PC-9 (cell line): ENCODE measurements at regions not wholly inside any gene's neighbourhood (a gene's known extent, or its start where the extent isn't known, plus 50 kb on each side); places are given as distances from the start of the nearest gene placed in this dataset.

ENCODE experiments used
- BruUV-seq: library from RNA; stranded (reverse); fragments of 400-500 nt; replicated peaks from 2 replicates; lab custom pipeline; 2021; lab: Mats Ljungman, UMichigan
- CTCF ChIA-PET: fragments of 300-600 bp; sonication (Branson Sonifier 250); formaldehyde crosslinking; loops from one replicate; lab custom pipeline; 2022; ENCODE audit warnings: antibody characterized with exemption; lab: Charles Lee
- POLR2A ChIA-PET: fragments of 300-600 bp; sonication (Branson Sonifier 250); formaldehyde crosslinking; loops from one replicate; lab custom pipeline; 2022; ENCODE audit warnings: antibody characterized with exemption; ENCODE audit not compliant: unreplicated experiment; lab: Charles Lee
- DNase-seq, 2 experiments: peaks; one replicate each; pipeline versions ENCODE4 v3.0.0 to v3.0.0-alpha.2; 2015 to 2022; ENCODE audit warnings: mixed read lengths in 1 of 2
- H2AFZ ChIP-seq: fragments of 200-600 bp; sonication (generic); 2 replicates; pipeline ENCODE4 v1.8.1; 2017; ENCODE audit warnings: antibody characterized with exemption
- H3F3A ChIP-seq: fragments of 200-600 bp; sonication (generic); 2 replicates; pipeline ENCODE4 v1.8.1; 2017; ENCODE audit warnings: antibody characterized with exemption, mild to moderate bottlenecking, low read depth; ENCODE audit not compliant: insufficient read depth
- H3K27ac ChIP-seq: fragments of 200-600 bp; sonication (generic); 2 replicates; pipeline ENCODE4 v1.6.1; 2016; ENCODE audit warnings: mixed run types
- H3K27me3 ChIP-seq: fragments of 200-600 bp; sonication (generic); 2 replicates; pipeline ENCODE4 v1.6.1; 2016; ENCODE audit warnings: low read depth, mixed run types; ENCODE audit not compliant: insufficient read depth
- H3K36me3 ChIP-seq: fragments of 200-600 bp; sonication (generic); 2 replicates; pipeline ENCODE4 v1.6.1; 2016; ENCODE audit warnings: low read depth, mixed run types
- H3K4me1 ChIP-seq: fragments of 200-600 bp; sonication (generic); replicated peaks from 2 replicates; pipeline ENCODE4 v1.6.1; 2016; ENCODE audit warnings: mixed run types; ENCODE audit not compliant: insufficient read depth
- H3K4me2 ChIP-seq: fragments of 200-600 bp; sonication (generic); 2 replicates; pipeline ENCODE4 v1.6.1; 2017; ENCODE audit warnings: mixed run types
- H3K4me3 ChIP-seq: fragments of 200-600 bp; sonication (generic); 2 replicates; pipeline ENCODE4 v1.6.1; 2016; ENCODE audit warnings: mixed run types
- H3K79me2 ChIP-seq: fragments of 200-600 bp; sonication (generic); 2 replicates; pipeline ENCODE4 v1.6.1; 2017; ENCODE audit warnings: low read depth, mixed run types
- H3K9me2 ChIP-seq: fragments of 200-600 bp; sonication (generic); 2 replicates; pipeline ENCODE4 v1.8.1; 2017; ENCODE audit warnings: mild to moderate bottlenecking; ENCODE audit not compliant: insufficient read depth
- H3K9me3 ChIP-seq: fragments of 200-600 bp; sonication (generic); 2 replicates; pipeline ENCODE4 v1.8.1; 2016; ENCODE audit warnings: low read depth; ENCODE audit not compliant: insufficient read depth
- H4K20me1 ChIP-seq: fragments of 200-600 bp; sonication (generic); 2 replicates; pipeline ENCODE4 v1.8.1; 2017; ENCODE audit not compliant: insufficient read depth
- CTCF ChIP-seq: fragments of 200-600 bp; sonication (generic); conservative IDR thresholded peaks from 2 replicates; pipeline ENCODE4 v1.6.1; 2017; ENCODE audit warnings: mixed run types, antibody characterized with exemption, mild to moderate bottlenecking, moderate library complexity
- EZH2 ChIP-seq: fragments of 200-600 bp; sonication (generic); IDR thresholded peaks from 2 replicates; pipeline ENCODE4 v1.8.0; 2017; ENCODE audit warnings: antibody characterized with exemption, low read depth
- intact Hi-C: fragments of 100-400 bp; cut with micrococcal nuclease; formaldehyde crosslinking; loops from one replicate; pipeline ENCODE4 v1.10.0; 2022; ENCODE audit not compliant: unreplicated experiment

- ChIA-PET POLR2A (no interaction called here), CTCF (no interaction called here)
- Histone ChIP-seq H3K9me3 (no peaks in the 10 kb centered on the region), H3K27ac (no peak overlapping the region), H3K36me3 (no peaks in the 10 kb centered on the region), H3K4me1 (no peaks in the 10 kb centered on the region), H3K79me2 (no peaks in the 10 kb centered on the region), H2AFZ (no peak overlapping the region), H3K4me2 (no peak overlapping the region), H3K4me3 (no peak overlapping the region), H3F3A (no peaks in the 10 kb centered on the region), H3K27me3 (no peaks in the 10 kb centered on the region), H4K20me1 (no peaks in the 10 kb centered on the region), H3K9me2 (no peaks in the 10 kb centered on the region)
- no peak for DNase-seq
- TF ChIP-seq CTCF (no peak), EZH2 (no peak)
- intact Hi-C loops, result no loop called here
- BruUV-seq, result no TSS peak
Measured at GRCh38 chr15:37490707-37491106, 390.4 kb upstream of the MEIS2 start.

- DNase-seq, result no peak
- Histone ChIP-seq H3K27ac (no peak overlapping the region), H3K27me3 (no peaks in the 10 kb centered on the region), H3K9me3 (no peaks in the 10 kb centered on the region), H3F3A (no peaks in the 10 kb centered on the region), H3K9me2 (no peaks in the 10 kb centered on the region), H3K4me1 (no peaks in the 10 kb centered on the region), H4K20me1 (no peaks in the 10 kb centered on the region), H3K4me2 (no peak overlapping the region), H2AFZ (no peak overlapping the region), H3K79me2 (no peaks in the 10 kb centered on the region), H3K36me3 (no peaks in the 10 kb centered on the region), H3K4me3 (no peak overlapping the region)
- TF ChIP-seq EZH2, result no peak
- TF ChIP-seq CTCF, result no peak
- intact Hi-C loops, result no loop called here
- POLR2A ChIA-PET, result no interaction called here
- CTCF ChIA-PET, result no interaction called here
- BruUV-seq, result no TSS peak
Measured at GRCh38 chr15:37516621-37517020, 416.3 kb upstream of the MEIS2 start.

- Histone ChIP-seq H3K79me2 (no peaks in the 10 kb centered on the region), H3K4me3 (no peak overlapping the region), H2AFZ (no peak overlapping the region), H3K4me2 (no peak overlapping the region), H3K27me3 (no peaks in the 10 kb centered on the region), H3K4me1 (no peaks in the 10 kb centered on the region), H4K20me1 (no peaks in the 10 kb centered on the region), H3K27ac (no peak overlapping the region), H3F3A (no peaks in the 10 kb centered on the region), H3K9me3 (no peaks in the 10 kb centered on the region), H3K9me2 (no peaks in the 10 kb centered on the region), H3K36me3 (no peaks in the 10 kb centered on the region)
- ChIA-PET CTCF (no interaction called here), POLR2A (no interaction called here)
- no peak for DNase-seq
- TF ChIP-seq EZH2, result no peak
- no peak for TF ChIP-seq CTCF
- intact Hi-C loops, result no loop called here
- BruUV-seq, result no TSS peak
Measured at GRCh38 chr15:37517191-37517895, 417.0 kb upstream of the MEIS2 start.
